Iris pigment epithelial cell (primary cell): ENCODE measurements at regions not wholly inside any gene's neighbourhood (a gene's known extent, or its start where the extent isn't known, plus 50 kb on each side); places are given as distances from the start of the nearest gene placed in this dataset.

Experiments
- DNase-seq: peaks from one replicate; pipeline ENCODE4 v3.0.0-alpha.2; 2011; ENCODE audit warnings: low read depth

GRCh38 chr16:88287219-88287618 lies 95.5 kb upstream of the ZNF469 start:
- no peak for DNase-seq

DNA sequence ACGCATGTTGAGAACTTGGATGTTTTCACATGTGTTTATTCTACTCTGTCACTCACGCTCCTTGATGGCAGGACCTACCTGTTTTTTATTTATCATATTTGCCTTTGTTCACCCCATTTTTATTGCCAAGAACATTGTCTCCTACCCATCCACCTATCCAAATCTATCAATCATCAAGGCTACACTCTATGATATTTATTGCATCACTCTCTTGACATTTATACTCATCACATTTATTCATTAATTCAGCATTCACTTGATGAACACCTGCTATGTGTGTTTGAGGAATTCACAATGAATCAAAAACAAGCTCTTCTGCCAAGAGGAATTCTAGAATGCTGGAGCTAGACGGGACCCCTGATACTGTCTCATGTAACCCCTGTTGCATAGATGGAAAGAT lies 94.5 kb upstream of the ZNF469 start:
- DNase-seq: no peak

DNA sequence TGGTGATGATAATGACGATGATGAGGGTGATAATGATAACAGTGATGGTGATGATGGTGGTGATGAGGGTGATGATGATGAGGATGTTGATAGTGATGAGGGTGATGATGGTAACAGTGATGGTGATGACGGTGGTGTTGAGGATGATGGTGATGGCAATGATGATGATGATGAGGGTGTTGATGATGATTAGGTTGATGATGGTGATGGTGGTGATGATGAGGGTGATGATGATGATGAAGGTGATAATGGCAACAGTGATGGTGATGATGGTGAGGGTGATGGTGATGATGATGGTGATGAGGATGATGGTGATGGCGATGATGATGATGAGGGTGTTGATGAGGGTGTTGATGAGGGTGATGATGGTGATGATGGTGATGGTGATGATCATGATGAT lies 93.8 kb upstream of the ZNF469 start:
- no peak for DNase-seq

DNA sequence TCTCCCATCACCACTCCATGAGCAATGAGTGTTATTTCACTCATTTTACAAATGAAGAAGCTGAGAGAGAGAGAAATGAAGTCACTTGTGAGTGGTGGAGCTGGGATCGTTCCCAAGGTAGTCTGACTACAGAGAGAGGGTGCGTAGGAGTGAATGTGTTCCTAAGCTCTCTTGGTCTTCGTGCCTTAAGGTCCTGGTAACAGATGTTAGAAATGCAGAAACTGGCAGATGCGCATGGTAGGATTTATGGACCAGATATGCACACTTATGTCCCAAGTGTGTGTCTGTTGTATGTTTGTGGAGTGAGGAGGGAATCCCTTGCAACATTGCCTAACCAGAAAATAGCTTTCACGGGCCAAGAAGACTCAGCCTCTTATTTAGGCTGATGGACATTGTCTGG lies 93.2 kb upstream of the ZNF469 start:
- DNase-seq: no peak

- DNase-seq: peak; percentile 23
These were observed 92.8 kb upstream of the ZNF469 start for GRCh38 chr16:88289968-88290401.

DNA sequence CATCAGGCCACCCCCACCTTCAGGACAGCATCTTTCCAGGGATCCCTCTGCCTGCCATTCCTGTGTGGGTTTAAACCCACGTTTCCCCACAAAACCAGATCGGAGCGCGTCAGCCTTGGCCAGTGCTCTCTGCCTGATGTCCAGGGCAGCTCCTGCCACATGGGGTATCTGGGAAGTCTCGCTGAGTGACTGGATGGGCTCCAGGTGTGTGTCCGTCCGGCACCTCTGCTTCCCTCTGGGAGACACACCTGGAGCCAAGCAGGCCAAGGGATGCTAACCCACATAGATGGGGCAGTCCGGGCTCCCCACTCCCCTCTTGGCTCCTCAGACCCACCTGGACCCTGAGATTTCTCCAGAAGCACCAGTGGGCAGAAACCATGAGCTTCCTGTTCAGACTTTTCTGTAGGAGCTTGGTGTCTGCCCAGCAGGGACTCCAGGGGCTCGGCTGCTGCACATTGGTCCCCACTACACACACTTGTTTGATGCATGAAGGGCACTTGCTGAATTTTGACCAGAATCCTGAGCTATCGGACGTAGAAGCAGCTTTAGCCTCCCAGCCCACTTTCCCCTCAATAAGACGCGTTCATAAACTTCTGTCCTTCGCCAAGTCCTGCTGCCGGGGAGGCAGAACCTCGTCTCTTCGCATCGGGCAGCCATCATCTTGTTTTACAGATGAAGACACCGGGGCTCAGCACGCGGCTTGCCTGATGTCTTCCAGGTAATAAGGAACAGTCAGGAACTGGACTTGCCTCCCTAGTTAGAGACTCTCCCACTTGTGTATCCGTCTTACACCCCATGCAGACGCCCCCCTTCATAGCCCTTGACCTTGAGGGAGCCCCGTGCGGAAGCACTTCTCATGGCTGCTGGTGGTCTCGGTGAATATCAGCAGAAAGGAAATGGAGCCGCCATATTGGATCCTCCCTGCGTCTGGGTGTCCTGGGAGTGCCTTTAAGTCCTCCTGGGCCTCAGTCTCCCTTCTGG lies 91.6 kb upstream of the ZNF469 start:
- no peak for DNase-seq

DNA sequence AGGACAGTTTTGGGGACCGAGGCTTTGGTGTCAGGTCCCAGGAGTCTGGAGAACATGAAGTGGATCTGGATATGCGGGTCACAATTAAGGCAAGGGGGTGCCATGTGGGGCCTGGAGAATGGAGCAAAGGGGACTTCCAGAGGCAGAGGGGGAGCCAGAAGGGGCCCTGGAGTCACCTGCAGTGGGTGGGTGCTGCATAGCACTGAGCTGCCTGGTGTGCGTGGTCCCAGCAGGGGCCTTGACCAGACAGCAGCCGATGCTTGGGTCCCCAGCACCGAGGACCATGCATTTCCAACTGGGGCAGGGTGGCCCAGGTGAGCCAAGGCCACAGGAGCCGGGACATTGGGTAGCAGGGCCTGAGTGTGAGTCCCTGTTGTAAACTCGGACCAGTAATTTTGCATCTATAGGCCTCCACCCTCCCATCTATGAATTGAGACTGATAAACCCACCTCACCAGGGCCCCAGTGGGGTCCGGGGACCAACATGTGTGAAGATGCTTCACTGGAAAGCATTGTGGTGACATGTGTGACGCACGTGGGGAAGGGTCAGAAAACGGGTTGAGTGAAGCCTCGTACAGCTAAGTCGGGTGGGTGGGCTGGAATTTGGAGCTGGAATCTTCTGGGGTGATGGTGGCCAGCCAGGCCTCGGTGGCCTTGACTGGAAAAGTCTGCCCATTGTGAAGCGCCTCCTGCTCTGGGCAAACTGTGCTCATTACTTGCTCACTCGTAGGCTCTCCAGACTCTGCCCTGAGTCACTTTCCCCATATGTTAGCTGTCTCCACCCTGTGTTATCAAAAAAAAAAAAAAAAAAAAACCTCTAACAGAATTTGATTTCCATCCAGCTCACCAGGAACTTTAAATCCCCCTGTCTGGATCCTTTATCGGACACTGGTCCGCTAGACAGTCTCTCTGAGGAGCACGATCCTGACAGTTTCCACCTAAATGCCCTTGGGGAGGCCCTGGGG lies 90.5 kb upstream of the ZNF469 start:
- peak; percentile 35 for DNase-seq

GRCh38 chr16:88293097-88293496 lies 89.7 kb upstream of the ZNF469 start:
- no peak for DNase-seq

DNA sequence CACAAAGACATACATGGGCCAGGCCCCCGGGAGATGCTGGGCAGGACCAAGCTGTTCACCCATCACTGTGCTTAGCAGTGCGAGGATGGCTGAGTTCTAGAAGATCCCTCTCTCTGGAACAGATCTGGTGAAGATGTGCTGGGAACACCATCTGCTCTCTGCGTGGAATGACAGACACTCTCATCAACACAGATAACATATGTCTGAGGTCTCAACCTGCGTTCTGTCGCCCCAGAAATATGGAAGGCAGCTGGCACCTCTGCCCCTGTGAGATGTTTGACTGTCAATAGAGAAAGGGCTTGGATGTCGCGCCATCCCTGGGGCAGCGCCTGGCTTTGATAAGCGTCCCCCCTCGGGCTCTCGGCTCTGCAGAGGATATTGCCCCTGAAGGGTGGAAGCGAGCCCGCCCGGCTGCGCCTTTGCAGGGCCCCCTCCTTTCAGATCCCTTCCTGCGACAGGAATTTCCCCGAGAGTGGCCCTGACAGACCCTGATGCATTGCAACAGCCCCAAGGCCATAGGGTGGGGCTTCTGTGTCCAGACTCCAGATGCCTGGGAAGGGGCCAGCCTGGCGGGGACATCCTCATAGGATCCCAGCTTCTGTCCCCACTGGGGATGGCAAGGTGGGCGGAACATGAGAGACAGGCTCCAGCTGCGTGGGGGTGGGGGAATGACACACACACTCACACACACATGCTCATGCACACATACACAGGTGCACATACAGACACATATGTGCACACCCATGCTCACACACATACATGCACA lies 86.9 kb upstream of the ZNF469 start:
- DNase-seq: no peak

DNA sequence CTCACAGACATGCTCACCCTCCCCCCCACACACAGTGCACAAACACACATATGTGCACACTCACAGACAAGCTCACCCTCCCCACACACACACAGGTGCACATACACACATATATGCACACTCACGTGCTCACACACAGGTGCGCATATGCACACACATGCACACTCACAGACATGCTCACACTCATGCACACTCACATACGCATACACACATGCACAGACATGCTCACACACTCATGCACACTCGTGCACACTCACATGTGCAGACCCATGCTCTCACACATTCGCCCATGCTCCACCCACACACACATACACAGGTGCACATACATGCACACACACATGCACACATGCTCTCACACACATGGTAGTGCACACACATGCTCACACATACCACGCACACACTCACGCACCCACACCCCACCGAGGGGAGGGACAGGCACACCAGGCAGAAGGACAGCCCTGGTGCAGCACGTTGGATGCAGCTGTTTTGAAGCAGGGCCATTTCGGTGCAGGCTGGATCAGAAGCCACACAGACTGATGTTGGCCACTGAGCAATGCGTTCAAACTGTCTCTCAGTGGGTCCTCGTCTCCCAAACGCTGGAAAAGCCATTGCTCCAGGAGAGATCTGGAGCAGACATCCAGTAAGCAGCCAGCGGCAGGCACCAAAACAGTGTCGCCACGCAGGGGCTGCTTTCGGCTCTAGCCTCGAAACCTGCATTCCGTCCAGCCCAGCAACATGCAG lies 86.2 kb upstream of the ZNF469 start:
- DNase-seq: no peak

GRCh38 chr16:88297178-88297720 lies 85.5 kb upstream of the ZNF469 start:
- DNase-seq: no peak

DNA sequence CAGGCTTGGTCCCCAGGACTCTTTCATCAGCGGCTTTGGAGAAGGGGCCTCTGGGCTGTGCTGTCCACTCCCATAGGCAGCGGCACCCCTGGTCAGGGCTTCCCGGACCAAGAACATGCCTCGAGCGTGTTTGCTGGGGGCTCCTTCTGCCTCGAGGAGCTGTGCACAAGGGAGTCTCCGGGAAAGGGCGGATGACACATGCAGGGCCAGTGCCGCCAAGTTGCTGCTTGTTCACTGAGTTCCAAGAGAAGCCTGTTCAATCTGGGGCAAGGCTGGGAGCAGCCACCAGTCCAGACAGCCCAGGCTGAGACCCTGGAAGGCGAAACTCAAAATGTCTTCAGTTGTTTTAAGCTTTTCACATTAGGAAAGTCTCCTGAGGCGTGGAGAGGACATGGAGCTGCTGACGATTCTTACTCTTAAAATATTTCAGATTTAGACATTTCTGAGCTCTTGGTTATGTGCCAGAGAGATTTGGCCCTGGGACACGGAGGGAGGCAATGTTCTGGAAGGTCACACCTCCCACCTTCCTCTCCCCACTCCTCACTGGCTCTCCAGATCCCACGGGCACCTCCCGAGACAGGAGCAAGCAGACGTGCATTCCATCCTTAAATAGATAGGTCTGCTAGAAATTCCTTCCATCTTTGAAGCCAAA lies 84.5 kb upstream of the ZNF469 start:
- DNase-seq: peak; percentile 53

DNA sequence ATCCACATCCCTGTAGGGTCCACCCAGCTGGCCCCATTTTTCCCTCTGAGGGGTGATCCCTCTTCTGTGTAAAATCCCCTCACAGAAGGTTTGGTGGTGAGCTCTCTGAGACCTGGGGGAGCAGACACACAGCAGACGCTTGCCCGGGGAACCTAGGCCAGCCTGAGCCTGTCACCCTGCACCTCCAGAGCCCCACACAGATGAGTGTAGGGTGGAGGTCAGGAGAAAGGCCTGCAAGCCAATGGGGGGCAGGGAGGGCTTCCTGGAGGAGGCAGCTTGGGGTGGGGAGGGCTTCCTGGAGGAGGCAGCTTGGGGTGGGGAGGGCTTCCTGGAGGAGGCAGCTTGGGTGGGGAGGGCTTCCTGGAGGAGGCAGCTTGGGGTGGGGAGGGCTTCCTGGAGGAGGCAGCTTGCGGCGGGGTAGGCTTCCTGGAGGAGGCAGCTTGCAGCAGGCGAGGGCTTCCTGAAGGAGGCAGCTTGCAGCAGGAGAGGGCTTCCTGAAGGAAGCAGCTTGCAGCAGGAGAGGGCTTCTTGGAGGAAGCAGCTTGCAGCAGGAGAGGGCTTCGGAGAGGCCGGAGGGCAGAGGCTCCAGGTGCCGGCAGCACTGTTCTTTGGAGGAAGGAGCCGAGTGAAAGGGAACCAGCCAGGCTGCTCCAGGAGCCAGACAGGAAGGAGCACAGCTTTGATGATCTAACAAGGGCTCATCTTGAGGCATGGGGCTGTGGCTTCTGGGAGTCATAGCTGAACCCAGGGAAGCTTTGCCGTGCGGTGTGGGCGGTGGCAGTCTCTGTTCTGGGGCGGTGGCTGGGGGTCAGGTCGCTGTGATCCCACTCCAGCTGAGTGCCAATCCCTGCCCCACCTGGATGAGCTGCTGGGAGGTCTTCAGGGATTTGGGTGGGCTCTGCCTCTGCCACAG lies 83.7 kb upstream of the ZNF469 start:
- peak; percentile 67 for DNase-seq

DNA sequence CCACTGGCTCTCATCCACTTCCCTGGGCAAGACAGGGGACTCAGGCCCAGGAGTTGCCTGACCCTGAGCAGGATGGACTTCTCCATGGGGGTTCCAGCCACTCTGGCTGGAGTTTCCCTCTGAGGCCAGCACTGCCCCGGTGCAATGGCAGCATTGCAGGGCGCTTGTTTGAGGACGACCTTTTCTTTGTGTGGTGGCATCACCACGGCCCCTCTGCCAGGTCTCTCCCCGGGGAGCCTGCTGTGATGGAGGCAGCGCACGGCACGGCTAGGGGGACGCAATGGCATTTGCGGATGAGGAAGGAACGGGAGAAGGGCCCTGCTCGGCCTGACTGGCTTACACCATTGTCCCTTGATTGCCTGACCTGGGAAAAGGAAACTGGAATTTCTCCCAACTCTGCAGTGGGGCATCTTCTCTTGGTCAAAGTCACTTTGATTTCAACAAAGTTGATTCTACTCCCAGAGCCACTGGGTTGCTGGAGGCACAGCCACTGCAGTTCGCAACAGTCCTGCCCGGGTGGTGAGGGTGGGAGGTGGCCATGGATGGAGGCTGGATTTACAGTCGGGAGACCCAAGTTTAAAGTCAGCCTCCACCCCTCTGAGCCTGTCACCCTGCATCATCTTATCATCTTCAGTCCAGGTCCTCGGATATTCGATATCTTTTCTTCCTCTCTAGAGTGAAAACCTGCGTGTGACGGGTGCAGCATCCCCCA lies 82.9 kb upstream of the ZNF469 start:
- no peak for DNase-seq

DNA sequence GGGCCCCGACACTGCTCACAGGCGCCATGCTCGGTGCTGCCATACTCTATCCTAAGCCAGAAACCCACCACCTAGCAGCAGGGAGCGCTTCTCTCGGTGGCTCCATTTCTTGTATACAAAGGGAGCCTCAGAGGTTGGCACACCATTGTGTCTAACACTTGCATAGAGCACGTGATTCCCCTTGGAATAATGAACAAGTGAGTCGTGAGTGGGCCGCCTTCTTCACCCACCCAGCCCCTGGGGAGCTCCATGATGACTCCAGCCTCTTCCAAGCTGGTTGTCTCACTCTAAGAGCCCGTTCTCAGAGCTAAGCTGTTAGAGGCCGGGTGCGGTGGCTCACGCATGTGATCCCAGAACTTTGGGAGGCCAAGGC lies 82.3 kb upstream of the ZNF469 start:
- no peak for DNase-seq

DNA sequence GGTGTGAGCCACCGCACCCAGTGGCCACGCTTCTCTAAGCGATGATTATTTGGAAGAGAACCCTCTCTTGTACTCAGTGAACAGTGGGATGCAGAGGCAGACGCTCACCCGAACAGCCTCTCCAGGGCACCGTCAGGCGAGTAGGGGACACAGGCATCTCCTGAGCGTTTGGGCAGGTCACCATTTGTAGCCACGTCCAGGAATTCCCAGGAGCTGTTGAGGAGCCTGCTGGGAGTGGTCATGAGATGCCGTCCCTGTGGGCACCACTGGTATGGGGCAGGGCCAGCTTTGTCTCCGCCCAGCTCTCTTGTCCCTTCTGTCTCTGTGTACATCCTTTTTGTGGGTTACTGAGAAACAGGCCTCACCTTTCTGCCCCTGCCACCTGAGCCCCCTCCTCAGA lies 81.3 kb upstream of the ZNF469 start:
- no peak for DNase-seq

GRCh38 chr16:88301886-88302285 lies 80.9 kb upstream of the ZNF469 start:
- no peak for DNase-seq

DNA sequence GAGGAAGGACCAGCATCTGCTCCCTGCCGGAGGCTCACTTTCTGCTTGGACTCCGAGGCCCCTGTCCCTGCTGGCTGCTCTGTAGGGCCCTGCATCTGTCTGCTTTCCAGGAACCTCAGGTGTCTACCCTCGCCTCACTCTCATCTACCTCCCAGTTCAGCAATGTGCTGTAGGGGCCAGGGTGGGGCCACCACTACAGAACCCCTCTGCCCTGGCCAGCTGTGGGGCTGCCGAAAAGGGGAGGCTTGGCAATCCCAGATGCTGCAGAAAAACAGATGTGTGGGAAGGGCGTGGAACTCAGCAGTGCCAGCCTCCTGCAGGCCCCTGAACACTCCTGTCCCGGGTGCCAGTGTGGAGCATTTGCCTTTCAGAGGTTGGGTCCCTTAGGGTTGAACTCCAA lies 80.1 kb upstream of the ZNF469 start:
- DNase-seq: no peak

- DNase-seq: no peak
These were observed 79.4 kb upstream of the ZNF469 start for GRCh38 chr16:88303405-88303804.
